DND-41 (cell line): ENCODE measurements at regions not wholly inside any gene's neighbourhood (a gene's known extent, or its start where the extent isn't known, plus 50 kb on each side); places are given as distances from the start of the nearest gene placed in this dataset.

Source experiments
- ATAC-seq: fragments of 200-7000 bp; cut with Tn5 transposase; 3 replicates; pipeline ENCODE4 v1.9.1; 2021; ENCODE audit warnings: low read depth; ENCODE audit not compliant: insufficient read depth
- DNase-seq: peaks from one replicate; pipeline ENCODE4 v3.0.0-alpha.2; 2020
- H2AFZ ChIP-seq: 2 replicates; pipeline ENCODE4 v1.6.0; 2012; ENCODE audit warnings: low read depth, low read length
- H3K27ac ChIP-seq: 2 replicates; pipeline ENCODE4 v1.5.1; 2012; ENCODE audit warnings: low read length, inconsistent platforms
- H3K27me3 ChIP-seq: fragments of 200-600 bp; sonication (generic); 2 replicates; pipeline ENCODE4 v1.6.0; 2012; ENCODE audit warnings: low read length, mild to moderate bottlenecking, inconsistent platforms; ENCODE audit not compliant: insufficient read depth, poor library complexity
- H3K36me3 ChIP-seq: 2 replicates; pipeline ENCODE4 v1.5.1; 2012; ENCODE audit warnings: low read length, inconsistent platforms; ENCODE audit not compliant: insufficient read depth
- H3K4me1 ChIP-seq: 2 replicates; pipeline ENCODE4 v1.5.1; 2012; ENCODE audit warnings: mild to moderate bottlenecking, low read length; ENCODE audit not compliant: insufficient read depth
- H3K4me2 ChIP-seq: 2 replicates; pipeline ENCODE4 v1.6.0; 2012; ENCODE audit warnings: mild to moderate bottlenecking, moderate library complexity, low read length, inconsistent platforms; ENCODE audit not compliant: insufficient read depth
- H3K4me3 ChIP-seq, 2 experiments: fragments of 200-600 bp in 1 of 2; shearing (Covaris generic) in 1 of 2; 2 replicates each; pipeline ENCODE4 v1.5.1; 2012 to 2016; ENCODE audit warnings: inconsistent platforms in 2 of 2, low read length in 2 of 2, mild to moderate bottlenecking in 2 of 2, low read depth in 1 of 2, moderate library complexity in 1 of 2
- H3K79me2 ChIP-seq: 2 replicates; pipeline ENCODE4 v1.6.0; 2012; ENCODE audit warnings: low read length, inconsistent platforms; ENCODE audit not compliant: insufficient read depth
- H3K9ac ChIP-seq: 2 replicates; pipeline ENCODE4 v1.6.0; 2012; ENCODE audit warnings: low read depth, mild to moderate bottlenecking, inconsistent platforms, low read length, moderate library complexity
- H3K9me3 ChIP-seq: 2 replicates; pipeline ENCODE4 v1.5.1; 2012; ENCODE audit warnings: low read length, moderate library complexity, mild to moderate bottlenecking, inconsistent platforms; ENCODE audit not compliant: insufficient read depth, severe bottlenecking
- H4K20me1 ChIP-seq: 2 replicates; pipeline ENCODE4 v1.6.0; 2012; ENCODE audit warnings: low read length; ENCODE audit not compliant: insufficient read depth
- CTCF ChIP-seq: IDR thresholded peaks from 2 replicates; pipeline ENCODE4 v1.5.1; 2012; ENCODE audit warnings: borderline replicate concordance, low read length, moderate library complexity, mild to moderate bottlenecking; ENCODE audit not compliant: poor library complexity, severe bottlenecking; ENCODE audit errors: extremely low read depth
- EZH2 ChIP-seq: IDR thresholded peaks from 3 replicates; pipeline ENCODE4 v1.6.1; 2012; ENCODE audit warnings: borderline replicate concordance, low read depth, mild to moderate bottlenecking, moderate library complexity, low read length, inconsistent platforms; ENCODE audit not compliant: severe bottlenecking

GRCh38 chr2:128753321-128753720, 434.7 kb upstream of the HS6ST1 start:
- H3K4me3 ChIP-seq: no peak overlapping the region
- H3K27me3 ChIP-seq: no peaks in the 10 kb centered on the region
- no peaks in the 10 kb centered on the region for H4K20me1 ChIP-seq
- H3K9me3 ChIP-seq: no peaks in the 10 kb centered on the region
- DNase-seq: peak; percentile 25
- peaks cover 69% of the 10 kb centered on the region for H3K4me1 ChIP-seq
- no peaks in the 10 kb centered on the region for H3K79me2 ChIP-seq
- peak overlapping the region; percentile 90 for H3K27ac ChIP-seq
- no peak for ATAC-seq
- no peaks in the 10 kb centered on the region for H3K36me3 ChIP-seq
- TF ChIP-seq CTCF (no peak), EZH2 (no peak)
- H2AFZ ChIP-seq: no peak overlapping the region
- H3K4me2 ChIP-seq: peak overlapping the region; percentile 54
- peak overlapping the region; percentile 26; the same call in 1 of the 2 replicates for H3K9ac ChIP-seq

GRCh38 chr2:128753800-128754199, 435.1 kb upstream of the HS6ST1 start:
- Histone ChIP-seq H3K27ac (peak overlapping the region; percentile 90), H3K4me2 (peak overlapping the region; percentile 54), H3K4me3 (no peak overlapping the region)

GRCh38 chr2:128754246-128754724, 435.6 kb upstream of the HS6ST1 start:
- ATAC-seq (peak; percentile 96), DNase-seq (peak; percentile 97)
- Histone ChIP-seq H3K36me3 (no peaks in the 10 kb centered on the region), H3K4me3 (peak overlapping the region in 1 of 2 experiments; percentile 37; a peak in 2 of 4 replicates), H3K9me3 (no peaks in the 10 kb centered on the region), H3K4me1 (peaks cover 69% of the 10 kb centered on the region), H3K27me3 (no peaks in the 10 kb centered on the region), H2AFZ (0 out of 2 replicates have a peak overlapping the region, but pooled peaks have one; percentile 1), H3K79me2 (no peaks in the 10 kb centered on the region), H3K4me2 (peak overlapping the region; percentile 54), H3K27ac (peak overlapping the region; percentile 90), H4K20me1 (no peaks in the 10 kb centered on the region), H3K9ac (peak overlapping the region; percentile 29)
- no peak for TF ChIP-seq CTCF
- no peak for TF ChIP-seq EZH2

More at GRCh38 chr2:128753800-128754199, 435.1 kb upstream of the HS6ST1 start:
- Histone ChIP-seq H2AFZ (no peak overlapping the region), H3K36me3 (no peaks in the 10 kb centered on the region), H4K20me1 (no peaks in the 10 kb centered on the region), H3K79me2 (no peaks in the 10 kb centered on the region), H3K9me3 (no peaks in the 10 kb centered on the region), H3K4me1 (peaks cover 69% of the 10 kb centered on the region), H3K9ac (peak overlapping the region; percentile 26; the same call in 1 of the 2 replicates), H3K27me3 (no peaks in the 10 kb centered on the region)
- TF ChIP-seq EZH2 (no peak), CTCF (no peak)
- ATAC-seq: peak; percentile 18
- no peak for DNase-seq
